Fibroblast of skin of right biceps (primary cell): ENCODE measurements at regions not wholly inside any gene's neighbourhood (a gene's known extent, or its start where the extent isn't known, plus 50 kb on each side); places are given as distances from the start of the nearest gene placed in this dataset.

Source experiments
- DNase-seq: peaks from one replicate; pipeline ENCODE4 v3.0.0-alpha.2; 2013

GRCh38 chr5:23579566-23579965 is 72.2 kb downstream of the PRDM9 start:
- DNase-seq, result no peak

- no peak for DNase-seq
These were observed 75.7 kb downstream of the PRDM9 start for GRCh38 chr5:23583081-23583480.

- no peak for DNase-seq
These were observed 81.5 kb downstream of the PRDM9 start for GRCh38 chr5:23588841-23589326.

GRCh38 chr5:23591250-23591649 is 83.8 kb downstream of the PRDM9 start:
- no peak for DNase-seq

- no peak for DNase-seq
These were observed 99.5 kb downstream of the PRDM9 start for GRCh38 chr5:23606927-23607326.

GRCh38 chr5:23612701-23613100 is 105.3 kb downstream of the PRDM9 start:
- DNase-seq, result no peak

GRCh38 chr5:23613566-23613965 is 106.2 kb downstream of the PRDM9 start:
- no peak for DNase-seq

GRCh38 chr5:23614422-23614821 is 107.0 kb downstream of the PRDM9 start:
- no peak for DNase-seq

- no peak for DNase-seq
These were observed 119.6 kb downstream of the PRDM9 start for GRCh38 chr5:23626961-23627360.

GRCh38 chr5:23627976-23628375 is 120.6 kb downstream of the PRDM9 start:
- no peak for DNase-seq

GRCh38 chr5:23629396-23629795 is 122.0 kb downstream of the PRDM9 start:
- DNase-seq, result no peak

- DNase-seq, result peak; percentile 61
These were observed 124.1 kb downstream of the PRDM9 start for GRCh38 chr5:23631302-23632045.

- no peak for DNase-seq
These were observed 128.5 kb downstream of the PRDM9 start for GRCh38 chr5:23635938-23636337.

GRCh38 chr5:23639326-23639725 is 131.9 kb downstream of the PRDM9 start:
- DNase-seq, result no peak

GRCh38 chr5:23648656-23649055 is 141.2 kb downstream of the PRDM9 start:
- no peak for DNase-seq

- DNase-seq, result no peak
These were observed 142.2 kb downstream of the PRDM9 start for GRCh38 chr5:23649594-23649993.

- DNase-seq, result no peak
These were observed 148.3 kb downstream of the PRDM9 start for GRCh38 chr5:23655674-23656073.

- DNase-seq, result no peak
These were observed 168.0 kb downstream of the PRDM9 start for GRCh38 chr5:23675456-23675855.

- DNase-seq, result no peak
These were observed 170.6 kb downstream of the PRDM9 start for GRCh38 chr5:23677996-23678395.

GRCh38 chr5:23684103-23684502 is 176.7 kb downstream of the PRDM9 start:
- DNase-seq, result no peak

GRCh38 chr5:23703940-23704855 is 196.8 kb downstream of the PRDM9 start:
- no peak for DNase-seq

GRCh38 chr5:23717486-23717885 is 210.1 kb downstream of the PRDM9 start:
- no peak for DNase-seq

- no peak for DNase-seq
These were observed 211.2 kb downstream of the PRDM9 start for GRCh38 chr5:23718564-23718963.

GRCh38 chr5:23721336-23721735 is 213.9 kb downstream of the PRDM9 start:
- no peak for DNase-seq
